Renal cortex interstitium (tissue), 11 donors: ENCODE measurements at regions not wholly inside any gene's neighbourhood (a gene's known extent, or its start where the extent isn't known, plus 50 kb on each side); places are given as distances from the start of the nearest gene placed in this dataset.

Experiments
- DNase-seq, 11 donors: peaks; one replicate each; pipeline ENCODE4 v3.0.0-alpha.2; 2013; ENCODE audit warnings: low read depth in 9 of 11, low spot score in 4 of 11; ENCODE audit errors: extremely low read depth in 1 of 11

- no peak for DNase-seq
Observed at GRCh38 chr10:78255796-78256638, 222.4 kb downstream of the RPS24 start.

GRCh38 chr10:78258323-78259030 is 224.8 kb downstream of the RPS24 start:
- no peak for DNase-seq

DNA sequence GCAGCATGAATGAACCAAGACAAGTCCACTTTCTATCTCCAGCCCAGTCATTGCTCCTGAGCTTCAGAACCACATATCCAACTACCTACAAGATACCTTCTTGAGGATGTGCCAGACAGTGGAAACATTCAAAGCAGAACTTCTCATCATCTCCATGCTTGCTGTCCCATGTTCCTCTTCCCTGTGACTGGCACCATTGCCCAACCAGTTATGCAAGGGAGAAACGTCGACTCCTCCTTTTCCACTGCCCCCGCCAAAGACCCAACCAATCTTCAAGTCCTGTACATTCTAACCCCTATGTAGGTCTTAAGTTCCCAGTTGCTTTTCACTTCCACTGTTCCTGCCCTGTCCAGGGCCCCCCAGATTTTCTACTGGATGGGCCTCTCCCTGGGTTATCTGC is 225.7 kb downstream of the RPS24 start:
- no peak for DNase-seq

DNA sequence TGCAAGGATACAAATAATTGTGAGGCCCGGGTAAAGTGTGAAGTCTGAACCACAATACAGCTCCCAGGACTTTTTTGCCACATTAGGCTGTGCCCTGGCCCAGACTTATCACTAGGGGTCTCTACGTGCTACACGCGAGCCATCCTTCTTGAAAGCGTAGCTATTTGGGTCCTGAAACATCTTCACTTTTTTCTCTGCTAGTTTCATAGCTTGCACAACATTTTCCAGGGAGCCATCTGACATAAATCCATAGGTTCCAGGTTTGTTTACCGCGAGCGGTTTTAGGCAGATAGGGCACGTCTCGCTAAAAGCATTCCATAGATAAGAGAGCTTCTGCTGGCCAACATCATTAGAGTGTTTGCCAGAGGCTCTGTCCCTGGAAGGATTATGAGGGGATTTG is 226.5 kb downstream of the RPS24 start:
- no peak for DNase-seq

- DNase-seq: no peak
Observed at GRCh38 chr10:78260680-78261079, 227.0 kb downstream of the RPS24 start.

GRCh38 chr10:78261291-78261690 is 227.6 kb downstream of the RPS24 start:
- no peak for DNase-seq

- no peak for DNase-seq
Observed at GRCh38 chr10:78262860-78263259, 229.2 kb downstream of the RPS24 start.

DNA sequence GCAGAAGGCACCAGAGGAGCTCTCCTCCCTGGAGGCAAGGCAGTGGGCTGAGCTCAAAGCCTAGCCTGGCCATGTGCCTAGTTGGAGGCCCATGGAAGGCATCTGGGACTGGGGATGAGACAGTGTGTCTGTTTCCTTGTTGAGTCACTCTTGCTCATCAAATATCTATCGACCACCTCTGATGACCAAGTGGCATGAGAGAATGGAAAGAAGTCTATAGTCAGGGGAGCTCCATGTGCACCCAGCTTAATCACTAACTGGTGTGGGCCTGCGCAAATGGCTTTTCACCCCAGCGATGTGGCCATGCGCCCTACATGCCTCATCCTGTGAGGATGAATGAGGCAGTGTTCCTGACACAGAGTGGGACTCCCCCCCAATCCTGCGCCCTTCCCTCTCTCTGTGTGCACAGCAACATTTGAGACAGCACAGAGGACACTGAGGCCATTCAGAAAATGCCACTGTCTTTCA is 229.9 kb downstream of the RPS24 start:
- no peak for DNase-seq

DNA sequence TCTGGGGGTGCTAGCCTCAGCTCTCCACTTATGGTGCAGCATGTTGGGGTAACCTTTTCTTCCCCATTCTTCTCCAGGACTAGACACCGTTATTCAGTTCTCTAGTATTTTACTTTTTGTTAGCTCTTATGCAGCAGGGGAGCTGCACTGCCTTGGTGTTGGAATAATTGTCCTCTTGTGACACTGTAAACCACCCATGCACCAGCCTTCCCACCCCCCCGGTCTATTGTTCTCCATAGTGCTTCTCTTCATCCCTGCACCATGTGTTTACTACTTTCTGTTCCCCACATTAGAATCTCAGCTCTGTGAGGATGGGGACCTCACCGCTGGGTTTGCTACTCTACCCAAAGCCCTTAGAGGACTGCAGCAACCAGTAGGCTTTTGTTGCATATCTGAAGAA is 230.7 kb downstream of the RPS24 start:
- no peak for DNase-seq

- DNase-seq: no peak
Observed at GRCh38 chr10:78266741-78267469, 233.2 kb downstream of the RPS24 start.

DNA sequence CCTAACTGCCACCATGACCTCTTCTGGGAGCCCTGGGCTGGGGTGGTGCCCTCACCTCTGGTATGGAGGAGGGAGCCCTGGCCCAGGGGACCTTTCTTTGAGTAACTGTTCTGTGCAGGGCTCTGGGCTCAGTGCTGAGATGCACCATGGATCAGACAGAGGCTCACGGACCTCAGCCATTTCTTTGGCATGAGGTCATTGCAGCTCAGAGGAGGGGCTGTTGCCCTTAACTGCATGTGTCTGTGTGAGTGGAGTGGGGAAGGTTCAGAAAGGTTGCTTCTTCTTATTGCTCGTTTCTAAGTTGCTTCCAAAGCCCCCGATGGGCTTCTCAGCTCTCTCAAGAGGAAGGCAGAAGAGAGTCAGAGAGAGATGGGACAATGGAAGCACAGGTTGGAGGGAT is 233.9 kb downstream of the RPS24 start:
- no peak for DNase-seq

- DNase-seq: no peak
Observed at GRCh38 chr10:78269060-78269459, 235.4 kb downstream of the RPS24 start.

DNA sequence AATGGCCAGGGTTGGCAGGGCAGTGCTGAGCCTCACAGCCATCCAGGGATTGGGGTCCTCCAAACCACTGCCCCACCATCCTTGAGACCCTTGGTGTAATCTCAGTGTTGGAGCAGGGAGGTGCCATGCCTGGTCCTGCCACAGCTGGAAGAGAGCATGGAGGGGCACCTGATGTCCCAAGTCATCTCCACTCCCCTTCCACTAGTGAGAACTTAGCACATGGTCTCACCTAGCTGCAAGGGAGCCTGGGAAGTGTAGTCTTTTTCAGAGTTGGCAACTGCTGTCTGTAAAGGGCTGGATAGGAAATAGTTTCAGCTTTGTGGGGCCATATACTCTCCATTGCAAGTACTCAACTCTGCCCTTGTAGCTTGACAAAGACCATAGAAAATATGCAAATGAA is 238.7 kb downstream of the RPS24 start:
- DNase-seq: no peak

DNA sequence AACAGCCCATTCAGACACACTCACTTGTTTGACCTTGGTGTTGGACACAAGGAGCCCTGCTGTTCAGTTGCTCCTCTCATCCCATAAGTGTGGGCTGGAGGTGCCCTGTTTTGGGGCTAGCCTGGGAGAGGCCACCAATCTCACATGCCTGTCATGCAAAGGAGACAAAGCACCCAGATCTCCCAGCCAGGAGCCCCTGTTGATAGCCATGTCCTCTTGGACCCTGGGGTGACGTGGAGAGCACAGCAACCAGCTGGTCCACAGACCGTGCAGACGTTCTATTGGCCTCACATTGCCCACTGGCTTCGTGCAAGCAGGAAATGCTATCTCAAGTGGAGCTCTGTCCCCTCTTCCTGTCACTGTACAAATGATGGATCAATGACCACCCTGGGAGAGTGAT is 240.8 kb downstream of the RPS24 start:
- no peak for DNase-seq

DNA sequence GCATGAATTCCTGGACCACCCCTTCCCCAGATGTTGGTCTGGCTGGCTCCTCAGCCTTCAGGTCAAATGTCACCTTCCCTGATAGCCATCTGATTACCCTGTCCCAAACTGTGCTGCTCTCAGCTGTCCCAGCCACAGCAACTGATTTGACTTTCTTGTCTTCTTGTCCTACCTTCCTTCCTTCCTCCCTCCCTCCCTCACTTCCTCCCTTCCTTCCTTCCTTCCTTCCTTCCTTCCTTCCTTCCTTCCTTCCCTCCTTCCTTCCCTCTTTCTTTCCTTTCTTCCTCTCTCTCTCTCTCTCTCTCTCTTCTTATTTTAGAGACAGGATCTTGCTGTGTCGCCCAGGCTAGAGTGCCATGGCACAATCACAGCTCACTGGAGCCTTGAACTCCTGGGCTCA is 242.5 kb downstream of the RPS24 start:
- no peak for DNase-seq

DNA sequence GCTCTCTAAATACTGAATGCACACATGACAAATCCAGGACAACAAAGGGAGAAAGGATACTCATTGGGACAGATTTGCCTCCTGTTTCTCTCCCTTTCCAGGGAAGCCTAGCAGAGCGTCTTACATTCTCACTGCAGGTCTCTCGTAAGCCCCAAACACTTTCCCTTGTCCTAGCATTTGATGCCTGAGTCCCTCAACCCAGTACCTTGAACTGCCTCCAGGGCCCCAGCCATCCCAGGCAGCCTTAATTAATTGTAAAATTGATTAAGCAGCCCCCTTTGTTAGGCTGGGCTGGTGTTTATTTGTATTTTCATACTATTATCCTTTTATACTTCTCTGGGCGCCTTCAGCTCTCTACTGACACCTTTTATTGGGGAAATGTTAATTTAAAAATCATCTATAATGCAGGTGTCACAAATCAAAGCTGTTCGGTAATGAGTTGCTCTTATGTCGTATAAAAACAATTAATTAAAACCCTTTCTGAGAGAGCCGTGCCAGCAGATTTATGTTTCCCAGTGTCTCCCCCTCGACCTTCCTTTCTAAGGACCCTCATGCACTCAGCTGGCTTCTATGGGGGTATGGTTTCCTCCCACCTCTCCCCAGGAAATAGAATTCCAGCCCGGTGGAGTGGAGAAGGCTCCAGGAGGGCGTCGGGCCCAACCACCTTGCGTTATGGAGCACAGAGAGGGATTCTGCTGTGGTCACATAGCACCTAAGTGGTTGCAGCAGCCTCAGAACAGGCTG is 243.8 kb downstream of the RPS24 start:
- peak in 1 of 11 donors; percentile 52 for DNase-seq

- no peak for DNase-seq
Observed at GRCh38 chr10:78278058-78278404, 244.4 kb downstream of the RPS24 start.

GRCh38 chr10:78279756-78280155 is 246.1 kb downstream of the RPS24 start:
- DNase-seq: no peak

DNA sequence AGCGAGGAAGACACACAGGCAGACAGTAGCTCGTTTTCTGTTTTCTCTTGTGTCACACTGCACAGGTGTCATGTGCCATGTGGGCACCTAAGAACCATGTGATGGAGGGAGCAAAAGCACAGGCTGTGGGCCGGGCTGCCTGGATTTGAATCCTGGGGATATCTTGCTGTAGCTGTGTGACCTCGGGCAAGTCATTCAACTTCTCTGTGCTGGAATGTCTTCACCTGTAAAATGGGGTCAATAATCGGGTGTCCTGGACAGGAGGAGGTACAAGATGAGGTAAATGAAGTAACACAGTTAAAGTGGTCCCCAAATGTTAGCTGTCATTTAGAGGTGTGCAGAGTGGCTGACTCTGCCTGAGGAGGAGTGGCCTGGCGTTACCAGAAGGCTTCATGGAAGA is 246.9 kb downstream of the RPS24 start:
- no peak for DNase-seq
